Adrenal gland (tissue), 5 donors: ENCODE measurements at regions not wholly inside any gene's neighbourhood (a gene's known extent, or its start where the extent isn't known, plus 50 kb on each side); places are given as distances from the start of the nearest gene placed in this dataset.

Source experiments
- CTCF ChIP-seq, 6 experiments: fragments of 450-650 bp in 4 of 6; fragments of 200-600 bp in 2 of 6; sonication (generic) in 1 of 6; IDR thresholded peaks; 1 replicate in 5 of 6; 2 replicates in 1 of 6; pipeline versions ENCODE4 v1.5.1 to v1.8.0; 2016 to 2021; ENCODE audit warnings: antibody characterized with exemption in 6 of 6, mild to moderate bottlenecking in 2 of 6, moderate library complexity in 1 of 6
- POLR2A ChIP-seq, 2 donors: fragments of 450-650 bp; IDR thresholded peaks; one replicate each; pipeline ENCODE4 v1.6.1; 2017; ENCODE audit warnings: antibody characterized with exemption in 2 of 2, mild to moderate bottlenecking in 2 of 2, moderate library complexity in 1 of 2
- donor health status: DM: no; HTN: no; CAD: no.

- TF ChIP-seq CTCF (IDR thresholded peaks at IDR 0.05) (no peak), POLR2A (IDR thresholded peaks at IDR 0.05) (no peak)
Observed at GRCh38 chr4:62528874-62529273, 1328.7 kb downstream of the ADGRL3 start.
